Loucy (cell line): ENCODE measurements at regions not wholly inside any gene's neighbourhood (a gene's known extent, or its start where the extent isn't known, plus 50 kb on each side); places are given as distances from the start of the nearest gene placed in this dataset.
"Not testable (repeated sequence)": the region's sequence is repeated elsewhere in the genome, so short reads cannot be mapped to it uniquely, and the experiment has no call there.

Experiments
- H2AFZ ChIP-seq: fragments of 200-600 bp; sonication (generic); 2 replicates; pipeline ENCODE4 v1.6.0; 2016; ENCODE audit warnings: antibody characterized with exemption, mild to moderate bottlenecking, low read length, moderate library complexity
- H3F3A ChIP-seq: fragments of 200-600 bp; 2 replicates; pipeline ENCODE4 v1.6.0; 2016; ENCODE audit warnings: antibody characterized with exemption, low read depth, mild to moderate bottlenecking
- H3K27me3 ChIP-seq: fragments of 200-600 bp; sonication (generic); 2 replicates; pipeline ENCODE4 v1.6.1; 2014; ENCODE audit warnings: low read length, mild to moderate bottlenecking; ENCODE audit not compliant: insufficient read depth, poor library complexity, severe bottlenecking
- H3K36me3 ChIP-seq: fragments of 200-600 bp; sonication (generic); 2 replicates; pipeline ENCODE4 v1.6.1; 2016; ENCODE audit warnings: low read length; ENCODE audit not compliant: insufficient read depth
- H3K4me1 ChIP-seq: fragments of 200-600 bp; sonication (generic); 2 replicates; pipeline ENCODE4 v1.5.1; 2014; ENCODE audit warnings: low read length, mild to moderate bottlenecking; ENCODE audit not compliant: insufficient read depth, poor library complexity, severe bottlenecking
- H3K4me2 ChIP-seq: fragments of 200-600 bp; sonication (generic); 2 replicates; pipeline ENCODE4 v1.6.0; 2014; ENCODE audit warnings: antibody characterized with exemption, low read length, low read depth, mild to moderate bottlenecking; ENCODE audit not compliant: poor library complexity, severe bottlenecking
- H3K4me3 ChIP-seq: fragments of 200-600 bp; sonication (generic); 2 replicates; pipeline ENCODE4 v1.5.1; 2014; ENCODE audit warnings: low read length, mild to moderate bottlenecking, mixed read lengths; ENCODE audit not compliant: poor library complexity, severe bottlenecking
- H3K79me2 ChIP-seq: fragments of 200-600 bp; sonication (generic); 2 replicates; pipeline ENCODE4 v1.6.1; 2014; ENCODE audit warnings: low read length; ENCODE audit not compliant: insufficient read depth
- H3K9ac ChIP-seq: fragments of 200-600 bp; sonication (generic); 2 replicates; pipeline ENCODE4 v1.6.0; 2014; ENCODE audit warnings: mild to moderate bottlenecking, low read depth, low read length, moderate library complexity; ENCODE audit not compliant: poor library complexity, severe bottlenecking
- H3K9me2 ChIP-seq: fragments of 200-600 bp; sonication (generic); replicated peaks from 2 replicates; pipeline ENCODE4 v1.6.1; 2016; ENCODE audit warnings: low read depth, low read length, mixed read lengths
- H3K9me3 ChIP-seq: fragments of 200-600 bp; sonication (generic); 2 replicates; pipeline ENCODE4 v1.6.1; 2014; ENCODE audit warnings: mild to moderate bottlenecking, antibody characterized with exemption, low read length, low read depth; ENCODE audit not compliant: insufficient read depth
- H4K20me1 ChIP-seq: fragments of 200-600 bp; sonication (generic); 2 replicates; pipeline ENCODE4 v1.6.0; 2014; ENCODE audit warnings: antibody characterized with exemption, low read length, mild to moderate bottlenecking; ENCODE audit not compliant: insufficient read depth, poor library complexity, severe bottlenecking
- EZH2phosphoT487 ChIP-seq: fragments of 200-600 bp; IDR thresholded peaks from 2 replicates; pipeline ENCODE4 v1.6.1; 2018; ENCODE audit warnings: antibody characterized with exemption, mild to moderate bottlenecking, moderate library complexity, borderline replicate concordance
- TF ChIP-seq, protein P1 (sequence below): fragments of 200-600 bp; sonication (generic); conservative IDR thresholded peaks from 2 replicates; pipeline ENCODE4 v1.5.1; 2014; ENCODE audit warnings: mild to moderate bottlenecking, antibody characterized with exemption, low read length

GRCh38 chr12:91249054-91249453 is 66.4 kb upstream of the DCN start:
- H4K20me1 ChIP-seq, result no peaks in the 10 kb centered on the region
- H3K4me1 ChIP-seq, result no peaks in the 10 kb centered on the region
- TF ChIP-seq, protein P1, sequence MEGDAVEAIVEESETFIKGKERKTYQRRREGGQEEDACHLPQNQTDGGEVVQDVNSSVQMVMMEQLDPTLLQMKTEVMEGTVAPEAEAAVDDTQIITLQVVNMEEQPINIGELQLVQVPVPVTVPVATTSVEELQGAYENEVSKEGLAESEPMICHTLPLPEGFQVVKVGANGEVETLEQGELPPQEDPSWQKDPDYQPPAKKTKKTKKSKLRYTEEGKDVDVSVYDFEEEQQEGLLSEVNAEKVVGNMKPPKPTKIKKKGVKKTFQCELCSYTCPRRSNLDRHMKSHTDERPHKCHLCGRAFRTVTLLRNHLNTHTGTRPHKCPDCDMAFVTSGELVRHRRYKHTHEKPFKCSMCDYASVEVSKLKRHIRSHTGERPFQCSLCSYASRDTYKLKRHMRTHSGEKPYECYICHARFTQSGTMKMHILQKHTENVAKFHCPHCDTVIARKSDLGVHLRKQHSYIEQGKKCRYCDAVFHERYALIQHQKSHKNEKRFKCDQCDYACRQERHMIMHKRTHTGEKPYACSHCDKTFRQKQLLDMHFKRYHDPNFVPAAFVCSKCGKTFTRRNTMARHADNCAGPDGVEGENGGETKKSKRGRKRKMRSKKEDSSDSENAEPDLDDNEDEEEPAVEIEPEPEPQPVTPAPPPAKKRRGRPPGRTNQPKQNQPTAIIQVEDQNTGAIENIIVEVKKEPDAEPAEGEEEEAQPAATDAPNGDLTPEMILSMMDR, result no peak
- no peak for TF ChIP-seq EZH2phosphoT487
- no peak overlapping the region for H3K9ac ChIP-seq
- H3K9me2 ChIP-seq, result no peaks in the 10 kb centered on the region
- H3K4me3 ChIP-seq, result no peak overlapping the region
- no peaks in the 10 kb centered on the region for H3K36me3 ChIP-seq
- no peaks in the 10 kb centered on the region for H3K79me2 ChIP-seq
- H2AFZ ChIP-seq, result no peak overlapping the region
- H3K27me3 ChIP-seq, result no peaks in the 10 kb centered on the region
- H3F3A ChIP-seq, result no peaks in the 10 kb centered on the region
- H3K4me2 ChIP-seq, result no peak overlapping the region
- no peaks in the 10 kb centered on the region for H3K9me3 ChIP-seq

GRCh38 chr12:91243177-91243576 is 60.6 kb upstream of the DCN start:
- not testable (repeated sequence) for H3K4me3 ChIP-seq, H3K36me3 ChIP-seq, H3K4me1 ChIP-seq, H3F3A ChIP-seq, H3K9me2 ChIP-seq, H3K9ac ChIP-seq, H4K20me1 ChIP-seq, H3K27me3 ChIP-seq, H3K4me2 ChIP-seq, H3K79me2 ChIP-seq, H3K9me3 ChIP-seq, H2AFZ ChIP-seq

DNA sequence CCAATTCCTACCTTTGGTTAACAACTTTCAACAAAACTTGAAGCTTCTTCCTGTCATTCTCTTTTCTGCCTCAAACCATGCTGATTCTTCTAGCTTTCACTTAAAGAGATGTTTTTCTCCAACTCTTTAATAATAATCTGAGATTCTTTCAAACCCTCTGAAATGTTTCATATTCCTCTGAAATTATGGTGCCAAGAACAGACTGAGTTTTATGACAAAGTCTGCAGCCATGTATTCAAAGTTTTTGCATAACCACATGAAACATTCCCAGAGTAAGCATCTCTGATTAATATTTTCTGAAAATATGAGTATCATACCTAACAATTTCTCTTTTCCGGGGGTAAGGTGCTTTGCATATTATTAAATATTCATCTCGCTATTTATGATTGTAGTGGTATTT is 59.1 kb upstream of the DCN start:
- Histone ChIP-seq H3K9me2 (no peaks in the 10 kb centered on the region), H3K9me3 (no peaks in the 10 kb centered on the region)

More for the DNA sequence above, 59.1 kb upstream of the DCN start:
- Histone ChIP-seq H3K4me3 (no peak overlapping the region), H3K79me2 (no peaks in the 10 kb centered on the region), H3K4me2 (no peak overlapping the region), H3K27me3 (no peaks in the 10 kb centered on the region), H2AFZ (no peak overlapping the region), H3K36me3 (no peaks in the 10 kb centered on the region), H3K9ac (no peak overlapping the region), H3K4me1 (no peaks in the 10 kb centered on the region), H3F3A (no peaks in the 10 kb centered on the region), H4K20me1 (no peaks in the 10 kb centered on the region)
- TF ChIP-seq, protein P1, result no peak
- TF ChIP-seq EZH2phosphoT487, result no peak
